GM23338 (cell line): ENCODE measurements at regions not wholly inside any gene's neighbourhood (a gene's known extent, or its start where the extent isn't known, plus 50 kb on each side); places are given as distances from the start of the nearest gene placed in this dataset.

Source experiments
- ATAC-seq: fragments of 200-7000 bp; cut with Tn5 transposase; 3 replicates; pipeline ENCODE4 v1.9.1; 2020
- DNase-seq: peaks from one replicate; pipeline ENCODE4 v3.0.0-alpha.2; 2015; ENCODE audit warnings: low spot score
- H2AFZ ChIP-seq: fragments of 200-600 bp; sonication (generic); 2 replicates; pipeline ENCODE4 v1.8.0; 2016; ENCODE audit warnings: antibody characterized with exemption, mild to moderate bottlenecking, moderate library complexity
- H3F3A ChIP-seq: fragments of 200-600 bp; sonication (generic); replicated peaks from 2 replicates; pipeline ENCODE4 v1.8.0; 2017; ENCODE audit warnings: antibody characterized with exemption, mixed run types, low read depth
- H3K27ac ChIP-seq: fragments of 200-600 bp; sonication (generic); 2 replicates; pipeline ENCODE4 v1.6.1; 2016; ENCODE audit warnings: low read depth
- H3K27me3 ChIP-seq: fragments of 200-600 bp; sonication (generic); 2 replicates; pipeline ENCODE4 v1.8.0; 2016; ENCODE audit warnings: mild to moderate bottlenecking, mixed run types, moderate library complexity; ENCODE audit not compliant: insufficient read depth
- H3K36me3 ChIP-seq: fragments of 200-600 bp; sonication (generic); 2 replicates; pipeline ENCODE4 v1.8.0; 2016; ENCODE audit warnings: mild to moderate bottlenecking; ENCODE audit not compliant: insufficient read depth
- H3K4me1 ChIP-seq: fragments of 200-600 bp; sonication (generic); 2 replicates; pipeline ENCODE4 v1.8.0; 2016; ENCODE audit warnings: mild to moderate bottlenecking, moderate library complexity; ENCODE audit not compliant: insufficient read depth
- H3K4me2 ChIP-seq: fragments of 200-600 bp; sonication (generic); 2 replicates; pipeline ENCODE4 v1.7.1; 2017; ENCODE audit warnings: mixed run types
- H3K4me3 ChIP-seq: fragments of 200-600 bp; sonication (generic); 2 replicates; pipeline ENCODE4 v1.6.1; 2016; ENCODE audit warnings: mixed run types
- H3K79me2 ChIP-seq: fragments of 200-600 bp; sonication (generic); replicated peaks from 2 replicates; pipeline ENCODE4 v1.8.0; 2017; ENCODE audit warnings: mild to moderate bottlenecking; ENCODE audit not compliant: insufficient read depth
- H3K9me2 ChIP-seq: fragments of 200-600 bp; sonication (generic); 2 replicates; pipeline ENCODE4 v1.8.0; 2017; ENCODE audit not compliant: insufficient read depth
- H4K20me1 ChIP-seq: fragments of 200-600 bp; sonication (generic); replicated peaks from 2 replicates; pipeline ENCODE4 v1.8.0; 2017; ENCODE audit warnings: mild to moderate bottlenecking; ENCODE audit not compliant: insufficient read depth
- H3K27ac Mint-ChIP-seq: 2 replicates; pipeline ENCODE4 v1.8.0; 2020; ENCODE audit warnings: inconsistent platforms, mild to moderate bottlenecking, moderate library complexity, mixed read lengths
- H3K27me3 Mint-ChIP-seq: 3 replicates; pipeline ENCODE4 v1.8.0; 2022; ENCODE audit warnings: low read depth, mild to moderate bottlenecking, moderate library complexity, mixed read lengths, inconsistent platforms; ENCODE audit not compliant: insufficient read depth, poor library complexity
- H3K36me3 Mint-ChIP-seq: 3 replicates; pipeline ENCODE4 v1.8.0; 2021; ENCODE audit warnings: low read depth, mild to moderate bottlenecking, inconsistent platforms, moderate library complexity, mixed read lengths
- H3K4me1 Mint-ChIP-seq: 3 replicates; pipeline ENCODE4 v1.8.0; 2020; ENCODE audit warnings: mild to moderate bottlenecking, inconsistent platforms, mixed read lengths
- H3K4me3 Mint-ChIP-seq: 3 replicates; pipeline ENCODE4 v1.8.0; 2021; ENCODE audit warnings: moderate library complexity, mild to moderate bottlenecking, inconsistent platforms, mixed read lengths
- H3K9me3 Mint-ChIP-seq: 3 replicates; pipeline ENCODE4 v1.8.0; 2020; ENCODE audit warnings: moderate library complexity, mild to moderate bottlenecking, inconsistent platforms, mixed read lengths
- CREB1 ChIP-seq: fragments of 250-450 bp; sonication (Bioruptor Pico); IDR thresholded peaks from 2 replicates; pipeline ENCODE4 v1.5.0; 2020; ENCODE audit warnings: low read depth, mild to moderate bottlenecking, moderate library complexity
- EZH2 ChIP-seq: fragments of 200-600 bp; sonication (generic); IDR thresholded peaks from one replicate; pipeline ENCODE4 v1.8.0; 2017; ENCODE audit warnings: antibody characterized with exemption, mild to moderate bottlenecking, low read depth; ENCODE audit not compliant: unreplicated experiment
- EZH2phosphoT487 ChIP-seq: fragments of 200-600 bp; sonication (generic); IDR thresholded peaks from one replicate; pipeline ENCODE4 v1.8.1; 2018; ENCODE audit warnings: antibody characterized with exemption; ENCODE audit not compliant: unreplicated experiment
- JUNB ChIP-seq: IDR thresholded peaks from one replicate; pipeline ENCODE4 v1.6.1; 2016; ENCODE audit warnings: antibody characterized with exemption; ENCODE audit not compliant: unreplicated experiment
- NANOG ChIP-seq: IDR thresholded peaks from 2 replicates; pipeline ENCODE4 v1.6.1; 2016; ENCODE audit warnings: antibody characterized with exemption, borderline replicate concordance
- POLR2AphosphoS5 ChIP-seq: IDR thresholded peaks from 2 replicates; pipeline ENCODE4 v1.6.1; 2016; ENCODE audit warnings: antibody characterized with exemption, low read depth
- STAT1 ChIP-seq: IDR thresholded peaks from one replicate; pipeline ENCODE4 v1.6.1; 2016; ENCODE audit warnings: antibody characterized with exemption; ENCODE audit not compliant: unreplicated experiment
- ZNF114 ChIP-seq: fragments of 250-450 bp; sonication (Bioruptor Pico); IDR thresholded peaks from 2 replicates; pipeline ENCODE4 v1.5.0; 2020; ENCODE audit warnings: mild to moderate bottlenecking, moderate library complexity
- ZNF331 ChIP-seq: fragments of 250-450 bp; sonication (Bioruptor Pico); IDR thresholded peaks from 2 replicates; pipeline ENCODE4 v1.5.0; 2020; ENCODE audit warnings: low read depth, mild to moderate bottlenecking, moderate library complexity
- TF ChIP-seq, protein P1 (sequence below): IDR thresholded peaks from 2 replicates; pipeline ENCODE4 v1.6.1; 2016; ENCODE audit warnings: antibody characterized with exemption
- TF ChIP-seq, protein P2 (sequence below), 2 experiments: fragments of 200-600 bp in 1 of 2; sonication (generic) in 1 of 2; conservative IDR thresholded peaks; 2 replicates each; pipeline versions ENCODE4 v1.5.1 to v1.6.1; 2016 to 2017; ENCODE audit warnings: antibody characterized with exemption in 2 of 2, low read depth in 2 of 2, mild to moderate bottlenecking in 2 of 2, moderate library complexity in 1 of 2
- TF ChIP-seq, protein P3 (sequence below): IDR thresholded peaks from one replicate; pipeline ENCODE4 v1.6.1; 2018; ENCODE audit warnings: antibody characterized with exemption; ENCODE audit not compliant: unreplicated experiment

DNA sequence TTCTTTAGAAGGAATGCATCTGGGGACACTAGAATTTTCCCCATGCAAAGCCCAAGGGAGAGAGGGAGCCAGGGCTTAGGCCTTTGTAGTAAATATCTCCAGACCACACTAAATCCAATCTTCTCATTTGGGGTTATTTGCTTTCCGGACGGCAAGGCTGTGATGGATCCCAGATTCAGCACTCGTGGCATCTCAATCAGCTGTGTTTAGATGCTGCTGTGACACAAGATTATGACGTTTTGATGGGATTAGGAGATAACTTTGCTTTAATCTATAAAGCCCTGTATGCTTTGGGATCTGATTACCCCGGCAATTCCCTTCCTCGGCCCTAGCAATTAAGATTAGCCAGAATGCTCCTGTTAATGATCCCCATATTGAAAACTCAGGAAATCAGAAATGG lies 686.7 kb upstream of the TBX3 start:
- no peak for TF ChIP-seq NANOG
- TF ChIP-seq, protein P1, sequence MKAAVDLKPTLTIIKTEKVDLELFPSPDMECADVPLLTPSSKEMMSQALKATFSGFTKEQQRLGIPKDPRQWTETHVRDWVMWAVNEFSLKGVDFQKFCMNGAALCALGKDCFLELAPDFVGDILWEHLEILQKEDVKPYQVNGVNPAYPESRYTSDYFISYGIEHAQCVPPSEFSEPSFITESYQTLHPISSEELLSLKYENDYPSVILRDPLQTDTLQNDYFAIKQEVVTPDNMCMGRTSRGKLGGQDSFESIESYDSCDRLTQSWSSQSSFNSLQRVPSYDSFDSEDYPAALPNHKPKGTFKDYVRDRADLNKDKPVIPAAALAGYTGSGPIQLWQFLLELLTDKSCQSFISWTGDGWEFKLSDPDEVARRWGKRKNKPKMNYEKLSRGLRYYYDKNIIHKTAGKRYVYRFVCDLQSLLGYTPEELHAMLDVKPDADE, result no peak
- TF ChIP-seq STAT1, result no peak
- TF ChIP-seq ZNF331, result no peak
- TF ChIP-seq, protein P2, sequence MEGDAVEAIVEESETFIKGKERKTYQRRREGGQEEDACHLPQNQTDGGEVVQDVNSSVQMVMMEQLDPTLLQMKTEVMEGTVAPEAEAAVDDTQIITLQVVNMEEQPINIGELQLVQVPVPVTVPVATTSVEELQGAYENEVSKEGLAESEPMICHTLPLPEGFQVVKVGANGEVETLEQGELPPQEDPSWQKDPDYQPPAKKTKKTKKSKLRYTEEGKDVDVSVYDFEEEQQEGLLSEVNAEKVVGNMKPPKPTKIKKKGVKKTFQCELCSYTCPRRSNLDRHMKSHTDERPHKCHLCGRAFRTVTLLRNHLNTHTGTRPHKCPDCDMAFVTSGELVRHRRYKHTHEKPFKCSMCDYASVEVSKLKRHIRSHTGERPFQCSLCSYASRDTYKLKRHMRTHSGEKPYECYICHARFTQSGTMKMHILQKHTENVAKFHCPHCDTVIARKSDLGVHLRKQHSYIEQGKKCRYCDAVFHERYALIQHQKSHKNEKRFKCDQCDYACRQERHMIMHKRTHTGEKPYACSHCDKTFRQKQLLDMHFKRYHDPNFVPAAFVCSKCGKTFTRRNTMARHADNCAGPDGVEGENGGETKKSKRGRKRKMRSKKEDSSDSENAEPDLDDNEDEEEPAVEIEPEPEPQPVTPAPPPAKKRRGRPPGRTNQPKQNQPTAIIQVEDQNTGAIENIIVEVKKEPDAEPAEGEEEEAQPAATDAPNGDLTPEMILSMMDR (conservative IDR thresholded peaks at IDR 0.05; ENCODE audit: low read depth in 2 of 2), result no peak
- no peak for TF ChIP-seq JUNB
- TF ChIP-seq ZNF114 (CRISPR knock-in tag), result no peak
- TF ChIP-seq CREB1 (CRISPR knock-in tag), result no peak
- no peak for TF ChIP-seq POLR2AphosphoS5
- no peak for TF ChIP-seq EZH2
- no peak for TF ChIP-seq EZH2phosphoT487
- TF ChIP-seq, protein P3, sequence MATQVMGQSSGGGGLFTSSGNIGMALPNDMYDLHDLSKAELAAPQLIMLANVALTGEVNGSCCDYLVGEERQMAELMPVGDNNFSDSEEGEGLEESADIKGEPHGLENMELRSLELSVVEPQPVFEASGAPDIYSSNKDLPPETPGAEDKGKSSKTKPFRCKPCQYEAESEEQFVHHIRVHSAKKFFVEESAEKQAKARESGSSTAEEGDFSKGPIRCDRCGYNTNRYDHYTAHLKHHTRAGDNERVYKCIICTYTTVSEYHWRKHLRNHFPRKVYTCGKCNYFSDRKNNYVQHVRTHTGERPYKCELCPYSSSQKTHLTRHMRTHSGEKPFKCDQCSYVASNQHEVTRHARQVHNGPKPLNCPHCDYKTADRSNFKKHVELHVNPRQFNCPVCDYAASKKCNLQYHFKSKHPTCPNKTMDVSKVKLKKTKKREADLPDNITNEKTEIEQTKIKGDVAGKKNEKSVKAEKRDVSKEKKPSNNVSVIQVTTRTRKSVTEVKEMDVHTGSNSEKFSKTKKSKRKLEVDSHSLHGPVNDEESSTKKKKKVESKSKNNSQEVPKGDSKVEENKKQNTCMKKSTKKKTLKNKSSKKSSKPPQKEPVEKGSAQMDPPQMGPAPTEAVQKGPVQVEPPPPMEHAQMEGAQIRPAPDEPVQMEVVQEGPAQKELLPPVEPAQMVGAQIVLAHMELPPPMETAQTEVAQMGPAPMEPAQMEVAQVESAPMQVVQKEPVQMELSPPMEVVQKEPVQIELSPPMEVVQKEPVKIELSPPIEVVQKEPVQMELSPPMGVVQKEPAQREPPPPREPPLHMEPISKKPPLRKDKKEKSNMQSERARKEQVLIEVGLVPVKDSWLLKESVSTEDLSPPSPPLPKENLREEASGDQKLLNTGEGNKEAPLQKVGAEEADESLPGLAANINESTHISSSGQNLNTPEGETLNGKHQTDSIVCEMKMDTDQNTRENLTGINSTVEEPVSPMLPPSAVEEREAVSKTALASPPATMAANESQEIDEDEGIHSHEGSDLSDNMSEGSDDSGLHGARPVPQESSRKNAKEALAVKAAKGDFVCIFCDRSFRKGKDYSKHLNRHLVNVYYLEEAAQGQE, result no peak
- Histone ChIP-seq H3F3A (no peaks in the 10 kb centered on the region), H3K4me2 (no peak overlapping the region)

More for the DNA sequence above, 686.7 kb upstream of the TBX3 start:
- Histone ChIP-seq H3K36me3 (no peaks in the 10 kb centered on the region), H2AFZ (no peak overlapping the region), H3K27ac (no peak overlapping the region), H3K9me2 (peaks cover 10% of the 10 kb centered on the region), H4K20me1 (no peaks in the 10 kb centered on the region), H3K27me3 (no peaks in the 10 kb centered on the region), H3K4me3 (no peak overlapping the region), H3K79me2 (no peaks in the 10 kb centered on the region), H3K4me1 (no peaks in the 10 kb centered on the region)
- Mint-ChIP-seq H3K36me3 (peaks cover 7% of the 10 kb centered on the region; the same call in 2 of the 3 replicates), H3K4me1 (peaks cover 8% of the 10 kb centered on the region), H3K4me3 (no peak overlapping the region), H3K9me3 (peaks cover 19% of the 10 kb centered on the region), H3K27me3 (peaks cover 3% of the 10 kb centered on the region), H3K27ac (no peak overlapping the region)
- ATAC-seq (no peak), DNase-seq (no peak)
